Upper lobe of right lung (tissue), 1 donor: ENCODE measurements at regions not wholly inside any gene's neighbourhood (a gene's known extent, or its start where the extent isn't known, plus 50 kb on each side); places are given as distances from the start of the nearest gene placed in this dataset.
"Not testable (repeated sequence)": the region's sequence is repeated elsewhere in the genome, so short reads cannot be mapped to it uniquely, and the experiment has no call there.

Experiments
- ATAC-seq: fragments of 200-7000 bp; cut with Tn5 transposase; one replicate; pipeline ENCODE4 v1.9.1; 2020; ENCODE audit warnings: mild to moderate bottlenecking, moderate library complexity
- DNase-seq: peaks from one replicate; pipeline ENCODE4 v3.0.0-alpha.2; 2020
- H3K27ac ChIP-seq: fragments of 200-600 bp; one replicate; pipeline ENCODE4 v1.8.0; 2022
- H3K27me3 ChIP-seq: fragments of 200-600 bp; one replicate; pipeline ENCODE4 v1.8.0; 2022; ENCODE audit warnings: mild to moderate bottlenecking
- H3K36me3 ChIP-seq: fragments of 200-600 bp; one replicate; pipeline ENCODE4 v1.8.0; 2022
- H3K4me1 ChIP-seq: fragments of 200-600 bp; one replicate; pipeline ENCODE4 v1.8.0; 2022
- H3K4me3 ChIP-seq: fragments of 200-600 bp; one replicate; pipeline ENCODE4 v1.8.0; 2022; ENCODE audit warnings: mild to moderate bottlenecking
- H3K9me3 ChIP-seq: fragments of 200-600 bp; one replicate; pipeline ENCODE4 v1.8.0; 2022
- intact Hi-C: fragments of 100-400 bp; cut with DNase I; formaldehyde crosslinking; loops from one replicate; pipeline ENCODE4 v1.11.0; 2022
- TF ChIP-seq, protein P1 (sequence below): fragments of 200-600 bp; IDR thresholded peaks from one replicate; pipeline ENCODE4 v1.8.0; 2022; ENCODE audit warnings: antibody characterized with exemption
- donor health status: DM: no; HTN: yes; CAD: no; lungs with severe emphysema.

DNA sequence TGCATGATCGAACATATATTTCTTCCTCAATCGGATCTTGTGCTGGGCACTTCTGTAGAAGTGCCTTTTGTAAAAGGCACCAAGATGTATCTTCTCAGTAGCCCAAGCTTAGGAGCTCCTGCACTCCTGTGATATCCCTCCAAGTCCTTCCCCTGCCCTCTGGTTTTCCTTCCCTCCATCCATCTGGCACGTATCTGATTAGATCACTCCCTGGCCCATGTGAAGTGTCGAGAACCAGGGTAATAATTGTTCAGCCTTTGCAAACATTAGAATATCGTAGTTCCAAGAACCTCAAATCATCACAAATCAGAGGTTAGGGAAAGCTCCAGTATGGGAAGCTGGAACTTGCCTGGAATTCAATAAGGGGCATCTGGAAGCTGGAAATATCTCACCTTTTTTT, 221.1 kb upstream of the AUTS2 start:
- Histone ChIP-seq H3K36me3 (no peaks in the 10 kb centered on the region), H3K4me3 (no peak overlapping the region), H3K27ac (no peak overlapping the region), H3K9me3 (no peaks in the 10 kb centered on the region), H3K27me3 (no peaks in the 10 kb centered on the region), H3K4me1 (peaks cover 6% of the 10 kb centered on the region)
- intact Hi-C loops = no loop called here
- ATAC-seq (no peak), DNase-seq (no peak)
- TF ChIP-seq, protein P1, sequence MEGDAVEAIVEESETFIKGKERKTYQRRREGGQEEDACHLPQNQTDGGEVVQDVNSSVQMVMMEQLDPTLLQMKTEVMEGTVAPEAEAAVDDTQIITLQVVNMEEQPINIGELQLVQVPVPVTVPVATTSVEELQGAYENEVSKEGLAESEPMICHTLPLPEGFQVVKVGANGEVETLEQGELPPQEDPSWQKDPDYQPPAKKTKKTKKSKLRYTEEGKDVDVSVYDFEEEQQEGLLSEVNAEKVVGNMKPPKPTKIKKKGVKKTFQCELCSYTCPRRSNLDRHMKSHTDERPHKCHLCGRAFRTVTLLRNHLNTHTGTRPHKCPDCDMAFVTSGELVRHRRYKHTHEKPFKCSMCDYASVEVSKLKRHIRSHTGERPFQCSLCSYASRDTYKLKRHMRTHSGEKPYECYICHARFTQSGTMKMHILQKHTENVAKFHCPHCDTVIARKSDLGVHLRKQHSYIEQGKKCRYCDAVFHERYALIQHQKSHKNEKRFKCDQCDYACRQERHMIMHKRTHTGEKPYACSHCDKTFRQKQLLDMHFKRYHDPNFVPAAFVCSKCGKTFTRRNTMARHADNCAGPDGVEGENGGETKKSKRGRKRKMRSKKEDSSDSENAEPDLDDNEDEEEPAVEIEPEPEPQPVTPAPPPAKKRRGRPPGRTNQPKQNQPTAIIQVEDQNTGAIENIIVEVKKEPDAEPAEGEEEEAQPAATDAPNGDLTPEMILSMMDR = no peak

DNA sequence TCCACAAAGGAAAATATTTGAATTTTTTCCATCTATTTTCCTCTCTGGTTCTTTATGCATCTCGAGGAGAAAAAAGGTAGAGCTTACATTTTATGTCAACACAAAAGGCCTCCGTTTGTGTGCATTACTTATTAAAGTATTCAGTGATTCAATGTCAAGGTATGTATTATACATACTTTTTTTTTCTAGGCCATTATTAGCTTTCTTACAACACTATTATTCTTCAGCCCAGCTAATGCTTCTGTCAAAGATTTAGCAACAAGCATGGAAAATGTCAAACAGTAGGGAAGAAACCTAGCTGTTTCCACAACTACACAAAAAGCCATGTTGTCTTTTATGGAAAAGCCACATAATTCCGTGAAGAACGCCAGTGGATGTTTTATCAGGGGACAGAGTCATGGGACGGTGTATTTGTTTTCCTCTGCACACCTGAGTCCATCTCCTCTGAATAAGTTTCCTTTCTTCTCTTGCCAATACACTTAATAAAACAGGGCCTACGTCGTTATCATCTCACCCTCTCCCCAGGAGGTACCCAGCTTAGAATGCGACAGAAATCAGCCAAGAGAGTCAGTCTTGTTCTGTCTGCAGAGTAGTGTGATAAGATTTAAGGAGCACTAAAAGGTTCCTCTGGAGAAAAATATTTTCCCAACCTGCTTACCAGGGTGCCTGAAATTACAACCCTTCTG, 209.7 kb upstream of the AUTS2 start:
- Histone ChIP-seq H3K36me3 (no peaks in the 10 kb centered on the region), H3K27ac (no peak overlapping the region), H3K9me3 (no peaks in the 10 kb centered on the region), H3K27me3 (no peaks in the 10 kb centered on the region), H3K4me3 (no peak overlapping the region), H3K4me1 (no peaks in the 10 kb centered on the region)
- intact Hi-C loops = no loop called here
- DNase-seq (no peak), ATAC-seq (no peak)
- TF ChIP-seq, protein P1 = no peak

DNA sequence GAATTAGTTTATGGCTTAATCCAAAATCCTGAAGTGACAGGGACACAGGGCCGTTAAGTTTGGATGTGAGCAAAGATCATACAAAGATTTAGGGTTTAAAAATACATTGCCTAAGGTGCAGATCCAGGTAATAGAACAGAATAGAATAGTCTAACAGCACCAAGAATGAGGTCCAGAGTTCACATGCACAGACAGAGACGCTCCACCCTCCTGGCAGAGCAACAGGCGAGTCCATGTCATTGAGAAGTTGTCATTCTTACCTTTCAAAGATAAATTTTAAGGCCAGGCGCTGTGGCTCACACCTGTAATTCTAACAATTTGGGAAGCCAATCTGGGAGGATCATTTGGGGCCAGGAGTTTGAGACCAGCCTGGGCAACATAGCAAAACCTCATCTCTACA, 209.1 kb upstream of the AUTS2 start:
- Histone ChIP-seq H3K36me3 (no peaks in the 10 kb centered on the region), H3K9me3 (no peaks in the 10 kb centered on the region), H3K27ac (no peak overlapping the region), H3K4me3 (no peak overlapping the region), H3K4me1 (no peaks in the 10 kb centered on the region), H3K27me3 (no peaks in the 10 kb centered on the region)
- TF ChIP-seq, protein P1 = no peak
- intact Hi-C loops = no loop called here
- no peak for DNase-seq
- ATAC-seq = no peak

DNA sequence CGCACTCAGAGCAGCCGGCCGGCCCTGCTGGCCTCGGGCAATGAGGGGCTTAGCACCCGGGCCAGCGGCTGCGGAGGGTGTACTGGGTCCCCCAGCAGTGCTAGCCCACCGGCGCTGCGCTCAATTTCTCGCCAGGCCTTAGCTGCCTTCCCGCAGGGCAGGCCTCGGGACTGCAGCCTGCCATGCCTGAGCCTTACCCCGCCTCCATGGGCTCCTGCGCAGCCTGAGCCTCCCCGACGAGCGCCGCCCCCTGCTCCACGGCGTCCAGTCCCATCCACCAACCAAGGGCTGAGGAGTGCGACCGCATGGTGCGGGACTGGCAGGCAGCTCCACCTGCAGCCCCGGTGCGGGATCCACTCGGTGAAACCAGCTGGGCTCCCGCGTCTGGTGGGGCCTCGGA, 204.4 kb upstream of the AUTS2 start:
- H3K27me3 ChIP-seq, DNase-seq, H3K9me3 ChIP-seq, intact Hi-C loops, H3K4me3 ChIP-seq, ATAC-seq, H3K36me3 ChIP-seq, H3K27ac ChIP-seq, H3K4me1 ChIP-seq: not testable (repeated sequence)

DNA sequence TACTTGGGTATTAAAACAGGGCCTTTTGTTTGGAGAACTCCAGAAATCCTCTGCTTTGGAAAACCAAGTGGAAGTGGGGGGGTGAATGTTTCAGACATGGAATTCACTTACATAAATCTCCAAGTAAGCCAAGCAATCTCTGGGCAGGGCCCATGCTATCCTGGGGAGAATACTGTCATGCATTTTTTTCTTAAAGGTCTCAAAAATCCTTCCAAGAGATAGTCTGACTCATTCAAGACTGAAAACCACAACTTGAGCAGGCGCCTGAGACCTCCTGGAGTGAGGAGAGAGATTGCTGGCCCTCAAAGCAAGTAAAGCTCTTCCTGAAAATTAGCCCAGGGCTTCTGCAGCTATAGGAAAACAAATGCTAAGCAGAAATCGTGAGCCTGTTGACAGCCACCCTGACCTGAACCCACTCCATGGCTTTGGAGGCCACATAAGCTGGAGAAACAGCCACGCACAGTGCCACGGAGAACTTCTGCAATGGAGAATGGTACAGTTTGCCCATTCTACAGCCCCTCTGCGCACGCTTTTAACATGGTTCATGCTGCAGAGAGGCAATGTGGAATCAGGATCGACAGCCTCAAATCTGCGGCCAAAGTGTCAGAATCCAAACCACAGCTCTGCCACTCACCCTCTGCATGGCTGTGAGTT, 203.1 kb upstream of the AUTS2 start:
- TF ChIP-seq, protein P1 = no peak
- Histone ChIP-seq H3K27me3 (no peaks in the 10 kb centered on the region), H3K4me3 (no peak overlapping the region), H3K27ac (no peak overlapping the region), H3K9me3 (no peaks in the 10 kb centered on the region), H3K36me3 (no peaks in the 10 kb centered on the region), H3K4me1 (no peaks in the 10 kb centered on the region)
- ATAC-seq (no peak), DNase-seq (no peak)
- intact Hi-C loops = no loop called here

DNA sequence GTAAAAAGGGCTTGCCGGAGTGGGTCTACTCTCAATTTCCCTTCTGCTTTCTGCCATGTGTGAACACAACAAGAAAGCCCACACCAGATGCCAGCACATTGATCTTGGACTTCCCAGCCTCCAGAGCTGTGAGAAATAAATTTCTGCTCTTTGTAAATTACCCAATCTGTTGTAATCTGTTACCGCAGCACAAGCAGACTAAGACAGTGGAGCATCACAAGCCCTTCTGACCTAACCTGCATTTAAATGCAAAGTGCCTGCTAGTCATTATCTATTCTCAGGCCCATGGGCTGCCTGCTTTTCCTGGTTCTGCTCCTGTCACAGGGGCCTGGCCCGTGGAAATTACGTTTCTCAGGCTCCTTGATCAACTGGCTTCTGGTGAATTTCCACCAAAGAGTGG, 199.3 kb upstream of the AUTS2 start:
- Histone ChIP-seq H3K4me3 (no peak overlapping the region), H3K36me3 (no peaks in the 10 kb centered on the region), H3K27ac (no peak overlapping the region), H3K4me1 (no peaks in the 10 kb centered on the region), H3K27me3 (no peaks in the 10 kb centered on the region), H3K9me3 (no peaks in the 10 kb centered on the region)
- no peak for DNase-seq
- TF ChIP-seq, protein P1 = no peak
- no peak for ATAC-seq
- intact Hi-C loops = no loop called here
